Cerebellar cortex (tissue), 1 donor: ENCODE measurements at regions not wholly inside any gene's neighbourhood (a gene's known extent, or its start where the extent isn't known, plus 50 kb on each side); places are given as distances from the start of the nearest gene placed in this dataset.

Source experiments
- DNase-seq: peaks from one replicate; pipeline ENCODE4 v3.0.0-alpha.2; 2015; ENCODE audit warnings: low spot score

GRCh38 chr7:125563964-125564529 lies 634.4 kb upstream of the POT1 start:
- DNase-seq = no peak

DNA sequence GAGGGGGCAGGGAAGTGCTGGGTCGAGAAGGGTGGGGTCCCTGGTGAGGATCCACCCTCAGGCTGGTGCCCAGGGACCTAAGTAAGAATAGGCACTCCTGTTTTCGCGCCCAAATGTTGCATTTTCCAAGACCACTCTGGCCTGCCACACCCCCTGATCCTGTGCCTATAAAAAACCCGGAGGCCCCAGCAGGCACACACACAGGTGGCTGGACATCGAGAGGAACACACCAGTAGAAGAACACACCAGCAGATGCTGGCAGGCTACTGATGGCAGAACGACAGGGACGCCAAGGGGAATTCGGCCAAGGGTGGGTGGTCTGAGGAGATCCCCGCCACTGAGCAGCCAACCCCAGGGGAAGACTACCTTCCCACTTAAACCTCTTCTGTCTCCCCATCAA lies 633.9 kb upstream of the POT1 start:
- DNase-seq = no peak

- no peak for DNase-seq
Observed at GRCh38 chr7:125561006-125561405, 631.4 kb upstream of the POT1 start.

DNA sequence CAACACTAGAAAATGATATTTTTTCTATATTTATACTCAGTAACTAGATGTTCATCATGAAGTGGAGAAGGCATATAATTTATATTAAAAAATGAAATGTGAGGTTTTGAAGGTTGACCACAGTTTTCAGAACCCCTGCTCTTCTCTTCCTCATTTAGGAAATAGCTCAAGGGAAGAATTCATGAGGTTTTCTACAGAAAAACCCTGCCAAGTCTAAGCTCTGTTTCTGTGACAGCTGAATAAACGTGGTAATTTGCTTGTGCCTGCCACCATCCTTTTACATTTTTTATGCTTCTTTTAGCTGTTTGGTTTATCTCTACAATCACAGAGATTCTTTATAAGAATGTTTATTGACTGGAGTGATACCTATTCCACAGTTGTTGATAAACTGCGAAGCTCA lies 630.3 kb upstream of the POT1 start:
- DNase-seq = no peak

- no peak for DNase-seq
Observed at GRCh38 chr7:125555916-125556315, 626.3 kb upstream of the POT1 start.

DNA sequence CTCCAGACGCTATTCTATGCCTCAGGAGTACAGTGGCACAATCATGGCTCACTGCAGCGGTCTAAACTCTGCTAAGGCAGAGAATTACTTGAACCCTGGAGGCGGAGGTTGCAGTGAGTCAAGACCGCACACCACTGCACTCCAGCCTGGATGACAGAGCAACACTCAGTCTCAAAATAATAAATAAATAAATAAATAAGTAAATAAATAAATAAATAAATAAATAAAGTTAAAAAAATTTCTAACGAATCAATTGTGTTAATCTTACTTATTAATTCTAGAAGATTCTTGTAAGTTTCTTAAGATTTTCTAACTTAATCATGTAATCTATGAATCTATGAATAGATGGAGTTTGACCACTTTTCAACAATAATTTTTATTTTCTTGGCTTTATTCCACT lies 621.4 kb upstream of the POT1 start:
- no peak for DNase-seq

- no peak for DNase-seq
Observed at GRCh38 chr7:125547505-125547904, 617.9 kb upstream of the POT1 start.

DNA sequence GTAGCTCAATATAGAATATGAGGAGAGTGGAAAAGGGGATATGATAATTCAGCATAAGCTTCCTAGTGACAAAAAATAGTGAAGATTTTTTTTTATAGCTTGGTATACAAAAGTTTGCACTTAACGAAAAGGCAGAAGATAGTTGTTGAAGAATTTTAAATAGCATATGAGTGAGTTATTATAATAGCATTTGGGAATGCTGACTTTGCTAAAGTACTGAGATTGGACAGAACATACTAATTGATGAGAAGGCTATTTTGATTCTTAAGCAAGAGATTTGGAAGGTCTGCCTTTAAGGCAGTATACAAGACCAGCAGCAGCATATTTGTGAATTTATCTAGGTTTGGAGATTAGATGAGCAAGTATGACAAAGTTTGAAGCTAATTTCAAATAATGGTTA lies 600.9 kb upstream of the POT1 start:
- DNase-seq = no peak

DNA sequence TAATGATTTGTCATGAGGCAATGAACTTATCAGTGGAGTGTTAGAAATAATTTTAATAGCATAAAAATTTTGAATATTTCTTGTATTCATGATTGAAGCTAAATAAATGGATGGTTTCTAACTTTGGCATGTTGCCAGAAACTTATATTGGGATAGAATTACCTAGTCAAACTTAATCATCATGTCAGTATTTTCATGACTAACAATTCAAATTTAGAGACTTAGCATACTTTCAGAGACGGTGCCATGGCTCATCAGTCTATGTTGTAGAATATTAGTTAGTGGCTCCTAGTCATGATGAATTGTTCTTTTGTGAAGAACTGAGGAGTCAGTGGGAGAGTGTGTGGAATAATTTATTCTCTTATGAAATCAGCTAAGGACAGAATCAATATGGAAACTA lies 599.6 kb upstream of the POT1 start:
- DNase-seq = no peak

DNA sequence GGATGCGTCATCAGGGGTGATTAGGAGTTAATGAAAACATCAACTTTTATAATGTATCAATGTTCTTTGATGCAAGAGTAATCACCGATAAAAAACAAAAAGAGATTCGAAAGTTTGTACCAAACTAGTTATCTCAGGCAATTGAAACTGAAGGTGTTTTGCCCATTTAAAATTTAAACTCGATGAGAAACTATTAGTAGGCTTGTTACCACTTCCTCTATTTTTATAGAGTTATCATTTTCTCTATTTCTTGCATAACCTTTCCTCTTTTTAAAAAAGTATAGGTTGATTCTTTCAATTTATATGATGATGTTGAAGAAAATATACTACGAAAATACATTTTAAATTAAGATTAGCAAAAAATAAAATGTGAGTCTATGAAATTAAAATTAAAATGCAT lies 597.3 kb upstream of the POT1 start:
- no peak for DNase-seq

- DNase-seq = no peak
Observed at GRCh38 chr7:125526092-125526491, 596.5 kb upstream of the POT1 start.

- peak; percentile 12 for DNase-seq
Observed at GRCh38 chr7:125516194-125516593, 586.6 kb upstream of the POT1 start.

DNA sequence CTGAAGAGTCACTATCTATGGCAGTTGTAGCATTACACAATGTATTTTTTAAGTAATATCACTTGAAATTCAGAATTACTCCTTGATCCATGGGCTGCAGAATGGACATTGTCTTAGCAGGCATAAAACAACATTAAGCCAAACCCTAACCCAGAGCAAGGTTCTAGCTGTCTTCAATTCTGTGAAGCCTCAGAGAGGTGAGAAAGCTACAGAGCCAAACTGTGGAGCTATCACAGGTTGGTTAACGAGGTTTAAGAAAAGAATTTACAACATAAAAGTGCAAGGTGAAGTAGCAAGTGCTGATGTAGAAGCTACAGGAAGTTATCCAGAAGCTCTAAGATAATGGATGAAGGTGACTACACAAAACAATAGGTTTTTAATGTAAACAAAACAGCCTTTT lies 582.7 kb upstream of the POT1 start:
- no peak for DNase-seq

DNA sequence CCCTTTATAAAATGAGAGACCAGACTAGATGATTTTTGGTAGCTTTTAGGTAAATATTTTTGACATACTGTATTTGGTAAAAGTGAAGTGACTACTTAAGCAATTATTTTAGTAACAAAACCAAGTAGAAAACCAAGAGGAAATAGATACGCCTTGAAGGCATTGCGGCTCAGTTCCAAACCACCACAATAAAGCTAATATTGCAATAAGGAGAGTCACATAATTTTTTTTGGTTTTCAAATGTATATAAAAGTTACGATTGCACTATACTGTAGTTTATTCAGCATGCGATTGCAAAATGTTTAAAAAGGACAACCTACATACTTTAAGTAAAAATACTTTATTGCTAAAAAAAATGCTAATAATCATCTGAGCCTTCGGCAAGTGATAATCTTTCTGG lies 581.7 kb upstream of the POT1 start:
- no peak for DNase-seq

- no peak for DNase-seq
Observed at GRCh38 chr7:125506331-125506730, 576.7 kb upstream of the POT1 start.

GRCh38 chr7:125504848-125505247 lies 575.2 kb upstream of the POT1 start:
- no peak for DNase-seq

DNA sequence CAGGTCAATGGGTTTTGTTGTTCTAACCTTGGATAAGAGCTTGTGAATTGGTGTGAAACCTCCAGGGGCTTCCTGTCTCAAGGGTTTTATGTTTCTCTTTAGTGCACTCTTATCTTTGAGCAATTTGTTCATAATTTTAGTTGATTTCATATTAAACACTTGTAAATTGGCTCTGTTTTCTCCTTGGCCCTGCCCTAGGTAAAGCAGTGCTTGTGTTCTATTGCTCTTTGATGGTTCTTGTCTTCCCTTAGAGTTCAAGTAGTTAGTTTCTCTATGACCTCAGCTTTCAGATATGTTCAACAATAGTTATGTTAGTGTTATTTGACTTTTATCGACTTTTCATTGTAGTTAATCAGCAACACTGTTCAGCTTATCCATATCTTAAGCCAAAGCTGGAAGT lies 566.4 kb upstream of the POT1 start:
- no peak for DNase-seq

DNA sequence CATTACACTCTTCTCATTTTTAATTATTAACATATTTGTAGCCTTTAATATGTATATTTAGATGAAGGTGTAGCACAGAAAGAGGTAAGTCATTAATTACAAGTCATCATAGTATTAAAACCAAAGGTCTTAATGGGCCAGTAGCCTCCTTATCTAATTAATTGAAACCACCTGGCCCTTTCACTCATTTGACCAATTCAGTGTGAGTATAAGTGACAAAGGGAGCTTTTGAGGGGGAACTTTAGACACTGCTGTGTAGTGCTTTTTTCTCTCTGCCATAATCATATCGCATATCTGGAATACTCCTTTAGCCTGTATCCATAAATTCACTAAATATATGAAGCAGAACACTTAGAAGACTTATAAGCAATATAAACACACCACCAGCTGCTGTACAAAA lies 562.9 kb upstream of the POT1 start:
- DNase-seq = no peak

DNA sequence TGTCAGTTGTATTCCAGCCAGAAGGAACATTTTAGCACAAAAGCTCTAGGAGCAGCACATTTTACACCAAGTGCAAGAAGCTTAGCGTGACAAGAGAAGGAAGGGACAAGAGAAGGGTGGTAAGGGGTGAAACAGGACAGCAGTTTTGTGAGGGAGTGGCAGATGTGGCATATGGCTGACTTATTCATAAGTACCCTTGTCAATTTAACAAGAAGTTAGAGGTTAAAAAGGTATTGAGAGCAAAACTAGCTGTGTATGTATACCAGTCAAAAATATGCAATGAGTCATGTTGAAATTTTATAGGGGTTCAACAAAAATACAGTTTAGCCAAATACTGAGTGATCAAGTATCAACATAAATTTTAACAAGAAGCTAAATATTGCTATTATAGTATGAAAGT lies 561.5 kb upstream of the POT1 start:
- no peak for DNase-seq

DNA sequence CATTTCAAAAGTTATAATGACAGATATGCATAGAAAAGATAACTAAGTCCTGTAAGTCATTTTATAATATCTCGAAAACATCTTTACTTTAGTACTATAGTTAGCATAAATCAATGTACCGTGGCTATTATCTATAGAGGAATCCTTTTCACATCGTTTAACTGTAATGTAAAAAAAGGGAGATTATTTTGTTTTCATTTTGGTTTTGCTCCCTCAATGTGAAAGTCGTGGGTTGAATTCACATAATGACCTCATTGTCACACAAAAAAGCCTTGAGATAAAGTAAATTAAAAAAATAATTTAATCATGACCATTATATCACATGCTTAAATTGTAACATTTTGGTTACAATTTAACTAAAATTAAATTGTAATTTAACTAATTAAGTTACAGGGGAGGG lies 560.5 kb upstream of the POT1 start:
- no peak for DNase-seq

DNA sequence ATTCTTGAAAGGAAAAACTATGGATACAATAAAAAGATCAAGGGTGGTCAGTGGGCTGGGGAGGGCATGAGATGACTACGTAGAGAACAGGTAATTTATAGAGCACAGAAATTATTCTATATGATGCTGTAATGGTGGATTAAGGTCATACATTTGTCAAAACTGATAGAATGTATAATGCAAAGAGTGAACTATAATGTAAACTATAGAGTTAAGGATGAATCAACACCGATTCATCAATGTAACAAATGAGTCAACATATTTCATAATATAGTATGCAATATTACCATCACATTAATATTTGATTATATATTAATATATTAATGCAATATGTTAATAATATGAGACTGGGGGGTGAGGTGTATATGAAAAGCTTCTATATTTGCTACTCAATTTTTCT lies 555.6 kb upstream of the POT1 start:
- DNase-seq = no peak

- no peak for DNase-seq
Observed at GRCh38 chr7:125484755-125485154, 555.1 kb upstream of the POT1 start.

- no peak for DNase-seq
Observed at GRCh38 chr7:125481323-125481722, 551.7 kb upstream of the POT1 start.

GRCh38 chr7:125480762-125481161 lies 551.1 kb upstream of the POT1 start:
- no peak for DNase-seq

- no peak for DNase-seq
Observed at GRCh38 chr7:125468855-125469174, 539.2 kb upstream of the POT1 start.
